ENCODE measurements at regions not wholly inside any gene's neighbourhood (a gene's known extent, or its start where the extent isn't known, plus 50 kb on each side); places are given as distances from the start of the nearest gene placed in this dataset.

GRCh38 chr14:40682131-40682913, 924.4 kb upstream of the LRFN5 start:
- Histone ChIP-seq H3K4me1 (ENCODE audit: insufficient read depth, low read length) (no peaks in the 10 kb centered on the region), H3K79me2 (ENCODE audit: insufficient read depth, low read length) (no peaks in the 10 kb centered on the region), H3K9me3 (ENCODE audit: low read length) (peaks cover 84% of the 10 kb centered on the region), H4K20me1 (ENCODE audit: insufficient read depth, low read length) (no peaks in the 10 kb centered on the region), H2AFZ (ENCODE audit: low read length) (no peak overlapping the region), H3K4me3 (replicated peaks in 1 of 3; ENCODE audit: insufficient read depth in 1 of 3, low read depth in 2 of 3, low read length in 3 of 3) (no peak overlapping the region), H3K27ac (ENCODE audit: extremely low read length, insufficient read depth, low read length) (no peak overlapping the region), H3K9ac (ENCODE audit: insufficient read depth, low read depth, low read length) (no peak overlapping the region), H3K27me3 (ENCODE audit: control insufficient read depth in 1 of 2, insufficient read depth in 2 of 2, low read length in 2 of 2) (no peaks in the 10 kb centered on the region), H3K4me2 (ENCODE audit: low read depth, low read length) (no peak overlapping the region), H3K36me3 (replicated peaks in 1 of 2; ENCODE audit: control insufficient read depth in 1 of 2, insufficient read depth in 2 of 2, low read length in 2 of 2) (no peaks in the 10 kb centered on the region)
- in situ Hi-C loops (cut with HindIII; ENCODE audit: extremely low pct_ligation_motif_present, low pct_unique_long_range_greater_than_20kb) (no loop called here), intact Hi-C loops (cut with micrococcal nuclease; ENCODE audit: unreplicated experiment) (no loop called here)
- FAIRE-seq: no peak
- POLR2A ChIA-PET: no interaction called here
- no peak for DNase-seq (ENCODE audit: low spot score)
- under 1% methylated on average over 3 of the region's 3 CpGs for WGBS (ENCODE audit: low lambda C conversion rate)
- TF ChIP-seq HNRNPH1 (optimal IDR thresholded peaks at IDR 0.05; ENCODE audit: low read depth, low read length): no peak
- no peak for TF ChIP-seq ZNF274 (CRISPR knock-in tag; IDR thresholded peaks at IDR 0.05)
- no peak for TF ChIP-seq REL (CRISPR knock-in tag; conservative IDR thresholded peaks at IDR 0.05)
- no peak for TF ChIP-seq CERS6 (CRISPR knock-in tag; IDR thresholded peaks at IDR 0.05)
- TF ChIP-seq ZNF557 (CRISPR knock-in tag; IDR thresholded peaks at IDR 0.05): no peak
- no peak for TF ChIP-seq ZNF605 (CRISPR knock-in tag; IDR thresholded peaks at IDR 0.05)
- TF ChIP-seq ZUFSP (CRISPR knock-in tag; IDR thresholded peaks at IDR 0.05; ENCODE audit: borderline replicate concordance): no peak
- TF ChIP-seq MLX (CRISPR knock-in tag; IDR thresholded peaks at IDR 0.05): no peak
- no peak for TF ChIP-seq HDAC1 (CRISPR knock-in tag; IDR thresholded peaks at IDR 0.05)
- TF ChIP-seq MXD1 (CRISPR knock-in tag; IDR thresholded peaks at IDR 0.05): no peak
- TF ChIP-seq THAP11 (CRISPR knock-in tag; IDR thresholded peaks at IDR 0.05): no peak
- TF ChIP-seq ZNF546 (CRISPR knock-in tag; conservative IDR thresholded peaks at IDR 0.05): no peak
- CTCF ChIA-PET (ENCODE audit: low intra/inter-chr PET ratio, low total read pairs): no interaction called here
- no peak for ATAC-seq
- BruUV-seq (replicated peaks): no TSS peak

All from HepG2 (cell line).